Fibroblast of the aortic adventitia (primary cell): ENCODE measurements at regions not wholly inside any gene's neighbourhood (a gene's known extent, or its start where the extent isn't known, plus 50 kb on each side); places are given as distances from the start of the nearest gene placed in this dataset.

Experiments
- DNase-seq: peaks from one replicate; pipeline ENCODE4 v3.0.0-alpha.2; 2010; ENCODE audit warnings: low read depth
- H3K4me3 ChIP-seq: 2 replicates; pipeline ENCODE4 v1.5.1; 2011; ENCODE audit warnings: low read depth, mild to moderate bottlenecking, control low read depth, low read length, moderate library complexity
- TF ChIP-seq, protein P1 (sequence below): IDR thresholded peaks from 2 replicates; pipeline ENCODE4 v1.5.1; 2011; ENCODE audit warnings: mild to moderate bottlenecking, low read length, control low read depth, inconsistent platforms; ENCODE audit not compliant: insufficient read depth

DNA sequence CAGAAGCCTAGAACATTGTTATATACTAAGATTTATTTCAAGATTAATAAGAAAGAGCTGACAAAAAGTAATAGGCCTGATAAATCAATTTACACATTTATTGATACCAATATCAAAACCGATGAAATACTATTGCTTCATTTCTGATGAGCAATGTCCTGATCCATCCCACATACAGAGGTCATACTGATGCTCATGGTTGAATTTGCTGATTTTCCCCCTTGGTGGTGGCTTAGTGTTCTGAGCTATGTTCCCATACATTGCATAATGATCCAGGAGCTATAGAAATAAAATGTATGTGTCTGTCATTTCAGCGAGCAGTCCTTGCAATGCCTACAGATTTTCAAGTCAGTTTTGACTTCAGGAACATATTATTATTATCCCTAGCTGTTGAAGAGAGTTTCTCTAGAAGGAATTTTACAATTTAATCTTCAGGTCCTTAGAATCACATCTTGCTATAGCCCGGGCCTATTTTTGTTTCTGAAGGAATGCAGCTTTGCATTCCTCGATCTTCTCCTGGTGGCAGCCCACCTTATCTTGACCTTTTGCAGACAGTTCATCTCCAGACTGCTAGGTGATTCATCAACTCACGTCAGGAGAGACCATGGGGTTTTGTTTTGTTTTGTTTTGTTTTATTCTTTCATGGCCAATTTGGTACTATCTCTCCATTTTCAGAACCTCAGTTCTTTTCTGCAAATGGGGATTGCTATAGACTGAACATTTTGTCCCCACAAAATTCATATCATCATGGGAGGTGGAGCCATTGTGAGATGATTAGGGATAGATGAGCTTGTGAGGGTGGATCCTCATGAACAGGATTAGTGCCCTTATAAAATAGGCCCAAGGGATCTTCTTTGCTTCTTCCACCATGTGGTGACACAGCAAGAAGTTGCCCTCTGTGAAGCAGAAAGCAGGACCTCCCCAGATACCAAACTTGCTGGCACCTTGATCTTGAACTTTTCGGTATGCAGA lies 465.6 kb upstream of the IGFBP3 start:
- H3K4me3 ChIP-seq, result no peak overlapping the region
- TF ChIP-seq, protein P1, sequence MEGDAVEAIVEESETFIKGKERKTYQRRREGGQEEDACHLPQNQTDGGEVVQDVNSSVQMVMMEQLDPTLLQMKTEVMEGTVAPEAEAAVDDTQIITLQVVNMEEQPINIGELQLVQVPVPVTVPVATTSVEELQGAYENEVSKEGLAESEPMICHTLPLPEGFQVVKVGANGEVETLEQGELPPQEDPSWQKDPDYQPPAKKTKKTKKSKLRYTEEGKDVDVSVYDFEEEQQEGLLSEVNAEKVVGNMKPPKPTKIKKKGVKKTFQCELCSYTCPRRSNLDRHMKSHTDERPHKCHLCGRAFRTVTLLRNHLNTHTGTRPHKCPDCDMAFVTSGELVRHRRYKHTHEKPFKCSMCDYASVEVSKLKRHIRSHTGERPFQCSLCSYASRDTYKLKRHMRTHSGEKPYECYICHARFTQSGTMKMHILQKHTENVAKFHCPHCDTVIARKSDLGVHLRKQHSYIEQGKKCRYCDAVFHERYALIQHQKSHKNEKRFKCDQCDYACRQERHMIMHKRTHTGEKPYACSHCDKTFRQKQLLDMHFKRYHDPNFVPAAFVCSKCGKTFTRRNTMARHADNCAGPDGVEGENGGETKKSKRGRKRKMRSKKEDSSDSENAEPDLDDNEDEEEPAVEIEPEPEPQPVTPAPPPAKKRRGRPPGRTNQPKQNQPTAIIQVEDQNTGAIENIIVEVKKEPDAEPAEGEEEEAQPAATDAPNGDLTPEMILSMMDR, result no peak
- peak; percentile 28 for DNase-seq

DNA sequence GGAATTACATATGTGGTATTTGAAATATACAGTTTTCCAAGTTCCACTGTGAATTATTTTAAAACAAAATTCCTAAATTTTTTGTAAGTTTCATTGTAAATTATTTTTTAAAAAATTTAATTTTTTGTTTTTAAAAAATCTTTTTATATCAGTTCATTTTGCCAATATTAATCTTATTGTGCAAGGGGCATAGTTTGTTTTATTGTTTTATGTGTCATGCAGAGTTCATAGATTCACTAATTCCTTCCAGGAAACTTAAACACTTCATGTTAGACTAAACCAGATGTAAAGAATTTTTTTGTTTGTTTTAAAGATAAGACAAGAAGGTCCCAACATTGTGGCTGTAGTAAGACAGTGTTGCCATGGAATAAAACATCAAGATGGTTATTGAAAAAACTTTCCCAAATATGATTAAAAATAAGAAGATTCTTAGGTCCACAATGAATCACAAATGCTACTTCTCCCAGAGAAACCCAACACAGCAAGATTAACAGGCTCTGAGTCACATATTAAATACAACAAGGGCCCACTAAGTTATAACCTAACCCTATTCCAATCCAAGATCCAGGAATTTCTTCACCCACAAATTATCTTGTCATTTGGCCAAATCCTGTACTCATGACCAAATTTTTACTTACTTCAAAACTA lies 464.7 kb upstream of the IGFBP3 start:
- no peak overlapping the region for H3K4me3 ChIP-seq
- peak; percentile 96 for DNase-seq
- TF ChIP-seq, protein P1, result no peak

DNA sequence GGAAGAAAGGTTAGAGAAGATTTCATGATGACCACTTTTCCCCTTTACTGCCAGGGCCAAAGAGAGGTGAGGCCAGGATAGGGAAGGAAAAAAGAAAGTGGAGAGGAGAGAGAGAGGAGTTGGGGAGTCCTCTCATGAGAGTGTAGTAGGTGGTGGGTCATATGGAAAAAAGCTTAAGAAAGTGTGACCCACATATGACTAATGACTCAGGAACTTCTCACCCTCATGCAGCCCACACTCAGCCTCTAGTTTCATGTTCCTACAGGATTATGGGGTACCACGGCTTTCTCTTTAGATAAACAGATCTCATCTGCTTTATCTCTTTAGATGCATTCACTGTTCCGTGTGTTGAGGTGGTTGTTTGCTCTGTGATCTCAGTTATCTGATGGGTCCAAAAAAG lies 462.5 kb upstream of the IGFBP3 start:
- DNase-seq, result peak; percentile 29
- no peak overlapping the region for H3K4me3 ChIP-seq
- TF ChIP-seq, protein P1, result no peak

DNA sequence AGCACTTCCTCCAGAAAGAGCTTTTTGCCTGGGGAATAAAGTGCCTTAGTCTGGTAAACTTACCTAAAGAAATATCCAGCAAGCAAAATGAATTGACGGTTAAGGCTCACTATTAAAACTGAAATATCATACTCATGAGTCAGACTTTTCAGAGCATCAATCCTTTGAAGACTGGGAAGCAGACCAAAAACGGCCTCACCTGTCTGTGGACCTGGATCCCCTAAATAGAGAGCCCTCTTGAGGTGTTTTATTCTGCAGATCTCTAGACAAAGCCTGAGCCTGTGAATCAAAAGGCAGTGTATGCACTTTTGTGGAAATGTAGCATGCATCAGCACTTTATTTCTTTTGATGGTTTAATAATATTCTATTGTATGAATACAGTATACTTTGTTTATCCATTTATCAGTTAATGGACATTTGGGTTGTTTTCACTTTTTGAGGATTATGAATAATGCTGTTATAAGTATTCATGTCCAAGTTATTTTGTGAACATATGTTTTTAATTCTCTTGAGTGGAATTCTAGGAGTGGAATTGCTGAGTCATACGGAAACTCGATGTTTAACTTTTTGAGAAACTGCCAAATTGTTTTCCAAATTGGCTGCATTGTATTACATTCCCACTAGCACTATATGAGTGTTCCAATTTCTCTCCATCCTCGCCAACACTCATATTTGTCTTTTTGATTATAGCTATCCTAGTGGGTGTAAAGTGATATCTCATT lies 449.0 kb upstream of the IGFBP3 start:
- TF ChIP-seq, protein P1, result no peak
- DNase-seq, result peak; percentile 99
- H3K4me3 ChIP-seq, result no peak overlapping the region

DNA sequence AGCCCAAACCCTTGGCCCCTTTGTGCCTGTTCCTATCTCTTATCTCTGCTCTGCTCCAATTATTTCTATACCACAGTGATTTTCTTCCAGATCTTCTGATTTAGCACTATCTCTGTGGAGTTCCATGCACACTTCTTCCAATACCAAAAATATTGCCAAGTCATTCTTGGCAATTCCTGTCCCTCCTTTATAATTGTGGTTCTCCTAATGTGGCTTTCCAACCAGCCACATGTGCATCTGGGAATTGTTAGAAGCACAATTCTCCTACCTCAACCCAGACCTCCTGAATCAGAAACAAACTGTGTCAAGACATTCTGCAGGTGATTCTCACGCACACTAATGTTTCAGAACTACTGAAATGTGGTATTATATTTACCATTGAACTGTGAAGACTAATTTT lies 447.8 kb upstream of the IGFBP3 start:
- TF ChIP-seq, protein P1, result no peak
- no peak overlapping the region for H3K4me3 ChIP-seq
- peak; percentile 33 for DNase-seq

DNA sequence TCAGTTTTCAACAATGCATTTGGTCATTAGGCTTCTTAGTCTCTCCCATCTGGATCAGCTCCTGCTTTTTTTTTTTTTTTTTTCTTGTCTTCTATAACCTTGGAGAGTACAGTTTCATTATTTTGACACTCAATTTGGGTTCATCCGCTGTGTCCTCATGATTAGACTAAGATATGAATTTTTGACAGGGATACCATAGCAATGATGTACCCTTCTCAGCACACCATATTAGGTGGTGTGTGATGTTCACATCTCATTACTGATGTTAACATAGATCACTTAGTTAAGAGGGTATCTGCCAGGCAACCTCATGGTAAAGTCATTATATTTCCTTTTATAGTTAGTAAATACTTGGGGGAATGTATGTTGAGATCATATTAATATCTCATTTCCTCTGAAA lies 445.5 kb upstream of the IGFBP3 start:
- DNase-seq, result no peak
- TF ChIP-seq, protein P1, result no peak
- H3K4me3 ChIP-seq, result no peak overlapping the region
